ENCODE measurements at regions not wholly inside any gene's neighbourhood (a gene's known extent, or its start where the extent isn't known, plus 50 kb on each side); places are given as distances from the start of the nearest gene placed in this dataset.

DNA sequence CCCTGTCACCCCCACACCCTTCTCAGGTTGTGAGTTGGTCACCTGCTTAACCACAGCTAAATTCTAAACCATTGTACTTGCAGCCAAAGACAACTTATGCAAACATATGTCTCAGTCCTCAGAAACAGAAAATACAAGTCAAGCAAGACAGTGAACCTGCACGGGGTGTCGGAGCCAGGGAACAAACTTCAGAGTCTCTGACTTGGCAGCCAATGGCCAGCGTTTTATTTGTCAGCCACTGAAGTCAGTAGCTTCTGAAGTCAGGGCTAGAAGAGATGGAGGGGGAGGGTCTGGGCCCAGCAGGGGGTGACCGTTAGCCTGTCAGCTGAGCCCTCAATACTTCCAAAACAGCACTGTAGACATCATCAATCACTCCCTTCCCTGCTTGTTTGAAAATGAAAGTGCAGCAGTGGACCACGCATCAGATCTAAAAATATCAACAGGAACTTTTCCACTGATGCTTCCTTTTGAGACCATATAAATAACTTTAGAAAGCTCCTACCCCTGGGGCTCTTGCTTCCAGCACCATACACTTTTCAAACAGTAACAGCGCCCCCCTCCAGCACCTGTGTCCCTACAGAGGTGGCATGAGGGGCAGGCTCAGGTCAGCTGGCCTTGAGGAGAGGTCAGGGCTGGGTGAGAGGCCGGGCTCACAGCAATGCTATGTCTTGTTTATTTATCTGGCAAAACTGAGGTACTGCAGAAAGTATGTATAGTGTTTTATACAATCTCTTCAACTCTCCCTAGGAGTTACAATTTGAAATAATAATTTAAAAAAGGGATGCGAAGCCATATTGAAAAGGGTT lies 142.5 kb downstream of the ACER2 start:
- Histone ChIP-seq H3K79me1 (ENCODE audit: insufficient read depth, low read depth, low read length, poor library complexity, severe bottlenecking) (no peaks in the 10 kb centered on the region), H3K27ac (ENCODE audit: insufficient read length, low read depth, low read length) (no peak overlapping the region)

More for the DNA sequence above, 142.5 kb downstream of the ACER2 start:
- Mint-ChIP-seq H3K4me1 (peaks cover 11 to 12% of the 10 kb centered on the region in 2 experiments), H3K4me3 (no peak overlapping the region), H3K27ac (peak overlapping the region in 1 of 3 experiments; percentile 12; a peak in 1 of 7 replicates), H3K27me3 (ENCODE audit: low read depth) (no peaks in the 10 kb centered on the region), H3K36me3 (ENCODE audit: insufficient read depth in 1 of 3, low read depth in 3 of 3) (peaks cover 0 to 13% (median 10%) of the 10 kb centered on the region in 3 experiments; a peak in 4 of 7 replicates), H3K9me3 (no peaks in the 10 kb centered on the region; a peak in 1 of 5 replicates)
- H2BK5ac ChIP-seq (ENCODE audit: insufficient read length, low read length), result no peak overlapping the region
- no peak overlapping the region for H3K9ac ChIP-seq (ENCODE audit: extremely low read depth, insufficient read length, low read length)
- no peak overlapping the region for H2BK15ac ChIP-seq (ENCODE audit: low read depth, low read length)
- no peaks in the 10 kb centered on the region for H3K23me2 ChIP-seq (ENCODE audit: insufficient read length, low read depth, low read length, poor library complexity, severe bottlenecking)
- H3K79me2 ChIP-seq (ENCODE audit: insufficient read depth, low read length), result no peaks in the 10 kb centered on the region
- H4K91ac ChIP-seq (ENCODE audit: insufficient read length, low read depth, low read length), result no peak overlapping the region
- H3K14ac ChIP-seq (ENCODE audit: insufficient read depth, low read length), result no peak overlapping the region
- no peak overlapping the region for H3T11ph ChIP-seq (ENCODE audit: low read length)
- H4K20me1 ChIP-seq (ENCODE audit: control insufficient read depth, insufficient read depth, insufficient read length), result no peaks in the 10 kb centered on the region
- H2BK12ac ChIP-seq (ENCODE audit: insufficient read length, low read depth, low read length), result no peak overlapping the region
- no peak overlapping the region for H3K4me2 ChIP-seq (ENCODE audit: insufficient read depth, insufficient read length, low read length)
- TF ChIP-seq, protein P1, sequence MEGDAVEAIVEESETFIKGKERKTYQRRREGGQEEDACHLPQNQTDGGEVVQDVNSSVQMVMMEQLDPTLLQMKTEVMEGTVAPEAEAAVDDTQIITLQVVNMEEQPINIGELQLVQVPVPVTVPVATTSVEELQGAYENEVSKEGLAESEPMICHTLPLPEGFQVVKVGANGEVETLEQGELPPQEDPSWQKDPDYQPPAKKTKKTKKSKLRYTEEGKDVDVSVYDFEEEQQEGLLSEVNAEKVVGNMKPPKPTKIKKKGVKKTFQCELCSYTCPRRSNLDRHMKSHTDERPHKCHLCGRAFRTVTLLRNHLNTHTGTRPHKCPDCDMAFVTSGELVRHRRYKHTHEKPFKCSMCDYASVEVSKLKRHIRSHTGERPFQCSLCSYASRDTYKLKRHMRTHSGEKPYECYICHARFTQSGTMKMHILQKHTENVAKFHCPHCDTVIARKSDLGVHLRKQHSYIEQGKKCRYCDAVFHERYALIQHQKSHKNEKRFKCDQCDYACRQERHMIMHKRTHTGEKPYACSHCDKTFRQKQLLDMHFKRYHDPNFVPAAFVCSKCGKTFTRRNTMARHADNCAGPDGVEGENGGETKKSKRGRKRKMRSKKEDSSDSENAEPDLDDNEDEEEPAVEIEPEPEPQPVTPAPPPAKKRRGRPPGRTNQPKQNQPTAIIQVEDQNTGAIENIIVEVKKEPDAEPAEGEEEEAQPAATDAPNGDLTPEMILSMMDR (conservative IDR thresholded peaks at IDR 0.05), result peak; percentile 51
- no peak overlapping the region for H2AFZ ChIP-seq (ENCODE audit: low read length)
- H2BK120ac ChIP-seq (ENCODE audit: low read depth, low read length, poor library complexity, severe bottlenecking), result no peak overlapping the region
- no peak overlapping the region for H3K56ac ChIP-seq (ENCODE audit: insufficient read length, low read depth, low read length)
- H3K27me3 ChIP-seq (ENCODE audit: insufficient read depth, low read length), result no peaks in the 10 kb centered on the region
- no peak overlapping the region for H2BK20ac ChIP-seq (ENCODE audit: low read depth, low read length, poor library complexity, severe bottlenecking)
- H4K8ac ChIP-seq (replicated peaks; ENCODE audit: insufficient read length, low read depth, low read length), result no peak overlapping the region
- no peak overlapping the region for H4K5ac ChIP-seq (ENCODE audit: insufficient read length, low read depth, low read length)
- H3K9me3 ChIP-seq (ENCODE audit: control insufficient read depth, low read depth, low read length), result no peaks in the 10 kb centered on the region
- H3K4me1 ChIP-seq (ENCODE audit: insufficient read depth, low read length), result peaks cover 4% of the 10 kb centered on the region; the same call in 1 of the 2 replicates
- WGBS (ENCODE audit: extremely low coverage, insufficient read length, low lambda C conversion rate), result no CpG with 5 or more reads among the region's 8 CpGs
- H2AK5ac ChIP-seq (ENCODE audit: insufficient read length, low read length), result no peak overlapping the region
- H3K23ac ChIP-seq (ENCODE audit: insufficient read length, low read depth, low read length), result no peak overlapping the region
- no peak overlapping the region for H3K18ac ChIP-seq (ENCODE audit: insufficient read length, low read depth, low read length)
- H3K4ac ChIP-seq (ENCODE audit: low read depth, low read length), result no peak overlapping the region
- peak; percentile 64 for DNase-seq
